Activated naive CD8-positive, alpha-beta T cell treated with anti-CD3 and anti-CD28 coated beads, Interleukin-2, amount 50 U/mL, for 24 hours (primary cell): ENCODE measurements at regions not wholly inside any gene's neighbourhood (a gene's known extent, or its start where the extent isn't known, plus 50 kb on each side); places are given as distances from the start of the nearest gene placed in this dataset.

Source experiments
- ATAC-seq: fragments of 150-1000 bp; cut with Tn5 transposase; one replicate; pipeline ENCODE4 v1.10.0; 2021
- DNase-seq: peaks from one replicate; pipeline ENCODE4 v3.0.0; 2021
- H3K27ac Mint-ChIP-seq: one replicate; pipeline ENCODE4 v1.8.0; 2021; ENCODE audit warnings: mild to moderate bottlenecking, mixed read lengths
- H3K27me3 Mint-ChIP-seq: one replicate; pipeline ENCODE4 v1.8.0; 2021; ENCODE audit warnings: mixed read lengths
- H3K36me3 Mint-ChIP-seq: one replicate; pipeline ENCODE4 v1.8.0; 2021; ENCODE audit warnings: low read depth, mixed read lengths
- H3K4me1 Mint-ChIP-seq: one replicate; pipeline ENCODE4 v1.8.0; 2021; ENCODE audit warnings: mixed read lengths
- H3K4me3 Mint-ChIP-seq: one replicate; pipeline ENCODE4 v1.8.0; 2021; ENCODE audit warnings: mild to moderate bottlenecking, moderate library complexity, mixed read lengths
- H3K9me3 Mint-ChIP-seq: one replicate; pipeline ENCODE4 v1.8.0; 2021; ENCODE audit warnings: mixed read lengths

GRCh38 chr3:15953841-15954240, 156.1 kb upstream of the ANKRD28 start:
- H3K36me3 Mint-ChIP-seq = no peaks in the 10 kb centered on the region
- no peaks in the 10 kb centered on the region for H3K9me3 Mint-ChIP-seq
- H3K27me3 Mint-ChIP-seq = no peaks in the 10 kb centered on the region
- no peak for DNase-seq
- H3K4me1 Mint-ChIP-seq = no peaks in the 10 kb centered on the region
- ATAC-seq = peak; percentile 40
- H3K27ac Mint-ChIP-seq = no peak overlapping the region
- H3K4me3 Mint-ChIP-seq = no peak overlapping the region

GRCh38 chr3:15955968-15956367, 158.2 kb upstream of the ANKRD28 start:
- Mint-ChIP-seq H3K4me1 (no peaks in the 10 kb centered on the region), H3K36me3 (no peaks in the 10 kb centered on the region)

GRCh38 chr3:15958692-15959433, 161.1 kb upstream of the ANKRD28 start:
- ATAC-seq (no peak), DNase-seq (no peak)
- H3K27me3 Mint-ChIP-seq = peaks cover 2% of the 10 kb centered on the region
- H3K4me1 Mint-ChIP-seq = no peaks in the 10 kb centered on the region
- no peak overlapping the region for H3K4me3 Mint-ChIP-seq
- H3K9me3 Mint-ChIP-seq = no peaks in the 10 kb centered on the region
- no peak overlapping the region for H3K27ac Mint-ChIP-seq
- H3K36me3 Mint-ChIP-seq = no peaks in the 10 kb centered on the region

More at GRCh38 chr3:15955968-15956367, 158.2 kb upstream of the ANKRD28 start:
- no peaks in the 10 kb centered on the region for H3K9me3 Mint-ChIP-seq
- peaks cover 2% of the 10 kb centered on the region for H3K27me3 Mint-ChIP-seq
- no peak overlapping the region for H3K4me3 Mint-ChIP-seq
- H3K27ac Mint-ChIP-seq = no peak overlapping the region
- DNase-seq = no peak
- no peak for ATAC-seq

GRCh38 chr3:15959434-15959811, 161.6 kb upstream of the ANKRD28 start:
- H3K36me3 Mint-ChIP-seq = no peaks in the 10 kb centered on the region
- H3K9me3 Mint-ChIP-seq = no peaks in the 10 kb centered on the region
- peaks cover 2% of the 10 kb centered on the region for H3K27me3 Mint-ChIP-seq
- H3K4me3 Mint-ChIP-seq = no peak overlapping the region
- no peaks in the 10 kb centered on the region for H3K4me1 Mint-ChIP-seq
- DNase-seq (no peak), ATAC-seq (no peak)
- H3K27ac Mint-ChIP-seq = no peak overlapping the region

GRCh38 chr3:15964605-15965442, 167.0 kb upstream of the ANKRD28 start:
- no peaks in the 10 kb centered on the region for H3K9me3 Mint-ChIP-seq
- H3K27me3 Mint-ChIP-seq = peaks cover 2% of the 10 kb centered on the region
- no peak overlapping the region for H3K4me3 Mint-ChIP-seq
- H3K27ac Mint-ChIP-seq = no peak overlapping the region
- no peaks in the 10 kb centered on the region for H3K4me1 Mint-ChIP-seq
- ATAC-seq (no peak), DNase-seq (no peak)
- no peaks in the 10 kb centered on the region for H3K36me3 Mint-ChIP-seq

GRCh38 chr3:15967577-15967976, 169.8 kb upstream of the ANKRD28 start:
- Mint-ChIP-seq H3K4me3 (no peak overlapping the region), H3K4me1 (no peaks in the 10 kb centered on the region), H3K27me3 (no peaks in the 10 kb centered on the region), H3K9me3 (no peaks in the 10 kb centered on the region), H3K27ac (no peak overlapping the region), H3K36me3 (no peaks in the 10 kb centered on the region)
- ATAC-seq (no peak), DNase-seq (no peak)

GRCh38 chr3:15969874-15970640, 172.3 kb upstream of the ANKRD28 start:
- DNase-seq = no peak
- Mint-ChIP-seq H3K36me3 (no peaks in the 10 kb centered on the region), H3K4me1 (no peaks in the 10 kb centered on the region), H3K4me3 (no peak overlapping the region), H3K9me3 (no peaks in the 10 kb centered on the region), H3K27ac (no peak overlapping the region), H3K27me3 (no peaks in the 10 kb centered on the region)
- no peak for ATAC-seq

- no peak for ATAC-seq
- DNase-seq = no peak
- H3K4me1 Mint-ChIP-seq = no peaks in the 10 kb centered on the region
Observed at GRCh38 chr3:15973414-15973813, 175.6 kb upstream of the ANKRD28 start.

GRCh38 chr3:15973940-15974339, 176.2 kb upstream of the ANKRD28 start:
- no peak overlapping the region for H3K27ac Mint-ChIP-seq
- no peaks in the 10 kb centered on the region for H3K36me3 Mint-ChIP-seq
- no peaks in the 10 kb centered on the region for H3K9me3 Mint-ChIP-seq
- no peaks in the 10 kb centered on the region for H3K27me3 Mint-ChIP-seq
- H3K4me3 Mint-ChIP-seq = no peak overlapping the region
- no peaks in the 10 kb centered on the region for H3K4me1 Mint-ChIP-seq
- DNase-seq = no peak
- ATAC-seq = no peak

More at GRCh38 chr3:15973414-15973813, 175.6 kb upstream of the ANKRD28 start:
- Mint-ChIP-seq H3K27ac (no peak overlapping the region), H3K9me3 (no peaks in the 10 kb centered on the region), H3K36me3 (no peaks in the 10 kb centered on the region), H3K4me3 (no peak overlapping the region), H3K27me3 (no peaks in the 10 kb centered on the region)

GRCh38 chr3:15974647-15975046, 176.9 kb upstream of the ANKRD28 start:
- Mint-ChIP-seq H3K9me3 (no peaks in the 10 kb centered on the region), H3K4me1 (no peaks in the 10 kb centered on the region), H3K27me3 (no peaks in the 10 kb centered on the region), H3K27ac (no peak overlapping the region), H3K4me3 (no peak overlapping the region), H3K36me3 (no peaks in the 10 kb centered on the region)
- DNase-seq (peak; percentile 7), ATAC-seq (no peak)

- ATAC-seq = no peak
- no peak overlapping the region for H3K4me3 Mint-ChIP-seq
- no peaks in the 10 kb centered on the region for H3K36me3 Mint-ChIP-seq
- no peaks in the 10 kb centered on the region for H3K27me3 Mint-ChIP-seq
- no peaks in the 10 kb centered on the region for H3K4me1 Mint-ChIP-seq
- H3K27ac Mint-ChIP-seq = no peak overlapping the region
- DNase-seq = no peak
- H3K9me3 Mint-ChIP-seq = no peaks in the 10 kb centered on the region
Observed at GRCh38 chr3:15976524-15976923, 178.7 kb upstream of the ANKRD28 start.

GRCh38 chr3:15977090-15977489, 179.3 kb upstream of the ANKRD28 start:
- DNase-seq (no peak), ATAC-seq (no peak)
- Mint-ChIP-seq H3K4me3 (no peak overlapping the region), H3K27ac (no peak overlapping the region), H3K36me3 (no peaks in the 10 kb centered on the region), H3K27me3 (no peaks in the 10 kb centered on the region), H3K9me3 (no peaks in the 10 kb centered on the region), H3K4me1 (no peaks in the 10 kb centered on the region)

GRCh38 chr3:15977598-15978232, 179.9 kb upstream of the ANKRD28 start:
- Mint-ChIP-seq H3K9me3 (no peaks in the 10 kb centered on the region), H3K4me3 (no peak overlapping the region), H3K27me3 (no peaks in the 10 kb centered on the region), H3K4me1 (no peaks in the 10 kb centered on the region), H3K36me3 (no peaks in the 10 kb centered on the region), H3K27ac (no peak overlapping the region)
- DNase-seq (no peak), ATAC-seq (no peak)

- no peaks in the 10 kb centered on the region for H3K36me3 Mint-ChIP-seq
Observed at GRCh38 chr3:15978801-15979200, 181.0 kb upstream of the ANKRD28 start.

More at GRCh38 chr3:15978801-15979200, 181.0 kb upstream of the ANKRD28 start:
- no peaks in the 10 kb centered on the region for H3K4me1 Mint-ChIP-seq
- ATAC-seq = no peak
- no peaks in the 10 kb centered on the region for H3K9me3 Mint-ChIP-seq
- no peak overlapping the region for H3K4me3 Mint-ChIP-seq
- DNase-seq = no peak
- no peaks in the 10 kb centered on the region for H3K27me3 Mint-ChIP-seq
- no peak overlapping the region for H3K27ac Mint-ChIP-seq
